Loucy (cell line): ENCODE measurements at regions not wholly inside any gene's neighbourhood (a gene's known extent, or its start where the extent isn't known, plus 50 kb on each side); places are given as distances from the start of the nearest gene placed in this dataset.

Experiments used
- CTCF ChIP-seq: fragments of 200-600 bp; sonication (generic); conservative IDR thresholded peaks from 2 replicates; pipeline ENCODE4 v1.5.1; 2014; ENCODE audit warnings: mild to moderate bottlenecking, antibody characterized with exemption, low read length
- EZH2phosphoT487 ChIP-seq: fragments of 200-600 bp; IDR thresholded peaks from 2 replicates; pipeline ENCODE4 v1.6.1; 2018; ENCODE audit warnings: antibody characterized with exemption, mild to moderate bottlenecking, moderate library complexity, borderline replicate concordance

- no peak for TF ChIP-seq CTCF
- TF ChIP-seq EZH2phosphoT487 = no peak
Measured at GRCh38 chr1:188117436-188117835, 1288.7 kb downstream of the PLA2G4A start.
